ENCODE measurements at regions not wholly inside any gene's neighbourhood (a gene's known extent, or its start where the extent isn't known, plus 50 kb on each side); places are given as distances from the start of the nearest gene placed in this dataset.

DNA sequence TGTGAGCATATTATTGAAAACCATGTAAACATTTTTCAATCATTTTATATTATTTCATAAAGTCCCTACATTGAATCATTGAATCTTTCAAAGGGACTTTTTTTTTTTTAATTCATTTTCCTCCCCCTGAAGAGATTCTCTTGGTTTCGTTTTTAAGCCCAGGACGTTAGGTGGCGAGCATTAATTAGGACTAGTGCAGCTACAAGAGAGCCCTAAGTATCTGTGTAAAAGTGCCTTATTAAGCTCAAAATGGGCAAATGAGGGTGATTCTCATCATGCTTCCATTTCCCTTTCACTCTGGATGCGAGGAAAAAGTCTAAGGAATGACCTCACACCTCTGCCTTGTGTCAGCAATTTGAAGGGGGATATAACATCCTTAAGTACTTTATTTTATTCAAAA lies 517.9 kb upstream of the ITGA1 start (continued):
- TF ChIP-seq, protein P1, sequence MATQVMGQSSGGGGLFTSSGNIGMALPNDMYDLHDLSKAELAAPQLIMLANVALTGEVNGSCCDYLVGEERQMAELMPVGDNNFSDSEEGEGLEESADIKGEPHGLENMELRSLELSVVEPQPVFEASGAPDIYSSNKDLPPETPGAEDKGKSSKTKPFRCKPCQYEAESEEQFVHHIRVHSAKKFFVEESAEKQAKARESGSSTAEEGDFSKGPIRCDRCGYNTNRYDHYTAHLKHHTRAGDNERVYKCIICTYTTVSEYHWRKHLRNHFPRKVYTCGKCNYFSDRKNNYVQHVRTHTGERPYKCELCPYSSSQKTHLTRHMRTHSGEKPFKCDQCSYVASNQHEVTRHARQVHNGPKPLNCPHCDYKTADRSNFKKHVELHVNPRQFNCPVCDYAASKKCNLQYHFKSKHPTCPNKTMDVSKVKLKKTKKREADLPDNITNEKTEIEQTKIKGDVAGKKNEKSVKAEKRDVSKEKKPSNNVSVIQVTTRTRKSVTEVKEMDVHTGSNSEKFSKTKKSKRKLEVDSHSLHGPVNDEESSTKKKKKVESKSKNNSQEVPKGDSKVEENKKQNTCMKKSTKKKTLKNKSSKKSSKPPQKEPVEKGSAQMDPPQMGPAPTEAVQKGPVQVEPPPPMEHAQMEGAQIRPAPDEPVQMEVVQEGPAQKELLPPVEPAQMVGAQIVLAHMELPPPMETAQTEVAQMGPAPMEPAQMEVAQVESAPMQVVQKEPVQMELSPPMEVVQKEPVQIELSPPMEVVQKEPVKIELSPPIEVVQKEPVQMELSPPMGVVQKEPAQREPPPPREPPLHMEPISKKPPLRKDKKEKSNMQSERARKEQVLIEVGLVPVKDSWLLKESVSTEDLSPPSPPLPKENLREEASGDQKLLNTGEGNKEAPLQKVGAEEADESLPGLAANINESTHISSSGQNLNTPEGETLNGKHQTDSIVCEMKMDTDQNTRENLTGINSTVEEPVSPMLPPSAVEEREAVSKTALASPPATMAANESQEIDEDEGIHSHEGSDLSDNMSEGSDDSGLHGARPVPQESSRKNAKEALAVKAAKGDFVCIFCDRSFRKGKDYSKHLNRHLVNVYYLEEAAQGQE (IDR thresholded peaks at IDR 0.05; ENCODE audit: low read depth, low read length): no peak
- TF ChIP-seq MTA2 (IDR thresholded peaks at IDR 0.05; ENCODE audit: low read depth) (no peak), MEF2B (IDR thresholded peaks at IDR 0.05; ENCODE audit: partially characterized antibody, poor library complexity, severe bottlenecking) (no peak), ASH2L (IDR thresholded peaks at IDR 0.05; ENCODE audit: borderline replicate concordance, low read depth) (no peak), TCF12 (IDR thresholded peaks at IDR 0.05; ENCODE audit: low read depth, low read length) (no peak), WRNIP1 (IDR thresholded peaks at IDR 0.05; ENCODE audit: borderline replicate concordance, low read depth, low read length) (no peak)
- TF ChIP-seq, protein P2, sequence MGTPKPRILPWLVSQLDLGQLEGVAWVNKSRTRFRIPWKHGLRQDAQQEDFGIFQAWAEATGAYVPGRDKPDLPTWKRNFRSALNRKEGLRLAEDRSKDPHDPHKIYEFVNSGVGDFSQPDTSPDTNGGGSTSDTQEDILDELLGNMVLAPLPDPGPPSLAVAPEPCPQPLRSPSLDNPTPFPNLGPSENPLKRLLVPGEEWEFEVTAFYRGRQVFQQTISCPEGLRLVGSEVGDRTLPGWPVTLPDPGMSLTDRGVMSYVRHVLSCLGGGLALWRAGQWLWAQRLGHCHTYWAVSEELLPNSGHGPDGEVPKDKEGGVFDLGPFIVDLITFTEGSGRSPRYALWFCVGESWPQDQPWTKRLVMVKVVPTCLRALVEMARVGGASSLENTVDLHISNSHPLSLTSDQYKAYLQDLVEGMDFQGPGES (IDR thresholded peaks at IDR 0.05): no peak

DNA sequence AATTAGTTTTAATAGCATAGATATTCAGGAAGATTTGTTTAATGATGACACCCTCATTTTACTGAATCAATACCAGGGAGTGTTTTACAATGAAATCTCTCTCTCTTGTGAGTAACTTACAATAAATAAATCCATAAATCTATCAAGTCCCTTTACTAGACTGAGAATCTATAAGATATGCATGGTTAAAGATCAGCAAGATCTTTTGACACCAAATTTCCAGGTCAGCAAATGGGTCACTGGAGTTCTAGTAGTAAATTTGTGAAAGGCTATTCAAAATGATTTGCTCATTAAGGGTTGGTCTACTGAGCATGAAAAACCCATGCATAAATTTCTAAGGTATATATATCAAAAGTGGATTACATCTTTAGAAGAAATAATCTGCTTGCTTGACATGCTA lies 512.1 kb upstream of the ITGA1 start:
- intact Hi-C loops (cut with micrococcal nuclease; ENCODE audit: unreplicated experiment): no loop called here
- no peak for DNase-seq (ENCODE audit: low read depth, low spot score)
- Histone ChIP-seq H3K36me3 (ENCODE audit: control insufficient read depth in 2 of 2, insufficient read depth in 2 of 2, low read length in 1 of 2) (no peaks in the 10 kb centered on the region), H3K9ac (ENCODE audit: control insufficient read depth, insufficient read depth, low read length) (no peak overlapping the region), H3K79me2 (ENCODE audit: control insufficient read depth, insufficient read depth, low read length) (no peaks in the 10 kb centered on the region), H3K27ac (ENCODE audit: control insufficient read depth, insufficient read depth) (no peak overlapping the region), H3K4me1 (ENCODE audit: control insufficient read depth, insufficient read depth, low read length) (no peaks in the 10 kb centered on the region), H4K20me1 (ENCODE audit: control insufficient read depth, insufficient read depth) (no peaks in the 10 kb centered on the region), H3K4me2 (ENCODE audit: control insufficient read depth, insufficient read depth) (no peak overlapping the region), H2AFZ (ENCODE audit: control insufficient read depth, low read depth, low read length) (no peak overlapping the region), H3K9me3 (replicated peaks; ENCODE audit: control insufficient read depth, insufficient read depth, low read length) (no peaks in the 10 kb centered on the region), H3K27me3 (replicated peaks in 1 of 2; ENCODE audit: control insufficient read depth in 2 of 2, insufficient read depth in 2 of 2, low read length in 1 of 2) (no peaks in the 10 kb centered on the region), H3K4me3 (no peak overlapping the region)
- no peak for ATAC-seq
- no TSS peak for BruUV-seq (replicated peaks)
- FAIRE-seq: no peak
- SMC1A ChIA-PET (ENCODE audit: uncharacterized antibody, unreplicated experiment): no interaction called here
- RAD21 ChIA-PET (ENCODE audit: unreplicated experiment): no interaction called here
- CTCF ChIA-PET: interaction anchor here (0.7 kb wide), 1 partner anchor 22 kb away, joined by 3 read pairs; no protein-coding TSS in a partner anchor
- in situ Hi-C loops (cut with MboI): no loop called here
- POLR2A ChIA-PET: no interaction called here
- TF ChIP-seq, protein P3, sequence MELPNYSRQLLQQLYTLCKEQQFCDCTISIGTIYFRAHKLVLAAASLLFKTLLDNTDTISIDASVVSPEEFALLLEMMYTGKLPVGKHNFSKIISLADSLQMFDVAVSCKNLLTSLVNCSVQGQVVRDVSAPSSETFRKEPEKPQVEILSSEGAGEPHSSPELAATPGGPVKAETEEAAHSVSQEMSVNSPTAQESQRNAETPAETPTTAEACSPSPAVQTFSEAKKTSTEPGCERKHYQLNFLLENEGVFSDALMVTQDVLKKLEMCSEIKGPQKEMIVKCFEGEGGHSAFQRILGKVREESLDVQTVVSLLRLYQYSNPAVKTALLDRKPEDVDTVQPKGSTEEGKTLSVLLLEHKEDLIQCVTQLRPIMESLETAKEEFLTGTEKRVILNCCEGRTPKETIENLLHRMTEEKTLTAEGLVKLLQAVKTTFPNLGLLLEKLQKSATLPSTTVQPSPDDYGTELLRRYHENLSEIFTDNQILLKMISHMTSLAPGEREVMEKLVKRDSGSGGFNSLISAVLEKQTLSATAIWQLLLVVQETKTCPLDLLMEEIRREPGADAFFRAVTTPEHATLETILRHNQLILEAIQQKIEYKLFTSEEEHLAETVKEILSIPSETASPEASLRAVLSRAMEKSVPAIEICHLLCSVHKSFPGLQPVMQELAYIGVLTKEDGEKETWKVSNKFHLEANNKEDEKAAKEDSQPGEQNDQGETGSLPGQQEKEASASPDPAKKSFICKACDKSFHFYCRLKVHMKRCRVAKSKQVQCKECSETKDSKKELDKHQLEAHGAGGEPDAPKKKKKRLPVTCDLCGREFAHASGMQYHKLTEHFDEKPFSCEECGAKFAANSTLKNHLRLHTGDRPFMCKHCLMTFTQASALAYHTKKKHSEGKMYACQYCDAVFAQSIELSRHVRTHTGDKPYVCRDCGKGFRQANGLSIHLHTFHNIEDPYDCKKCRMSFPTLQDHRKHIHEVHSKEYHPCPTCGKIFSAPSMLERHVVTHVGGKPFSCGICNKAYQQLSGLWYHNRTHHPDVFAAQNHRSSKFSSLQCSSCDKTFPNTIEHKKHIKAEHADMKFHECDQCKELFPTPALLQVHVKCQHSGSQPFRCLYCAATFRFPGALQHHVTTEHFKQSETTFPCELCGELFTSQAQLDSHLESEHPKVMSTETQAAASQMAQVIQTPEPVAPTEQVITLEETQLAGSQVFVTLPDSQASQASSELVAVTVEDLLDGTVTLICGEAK (IDR thresholded peaks at IDR 0.05; ENCODE audit: borderline replicate concordance): no peak
- TF ChIP-seq SMAD1 (IDR thresholded peaks at IDR 0.05; ENCODE audit: low read depth, partially characterized antibody): no peak
- no peak for TF ChIP-seq POU2F2 (IDR thresholded peaks at IDR 0.05; ENCODE audit: borderline replicate concordance, low read depth, low read length)
- no peak for TF ChIP-seq CHD1 (IDR thresholded peaks at IDR 0.05; ENCODE audit: low read depth, low read length)
- no peak for TF ChIP-seq ZNF622 (IDR thresholded peaks at IDR 0.05)
- TF ChIP-seq, protein P4, sequence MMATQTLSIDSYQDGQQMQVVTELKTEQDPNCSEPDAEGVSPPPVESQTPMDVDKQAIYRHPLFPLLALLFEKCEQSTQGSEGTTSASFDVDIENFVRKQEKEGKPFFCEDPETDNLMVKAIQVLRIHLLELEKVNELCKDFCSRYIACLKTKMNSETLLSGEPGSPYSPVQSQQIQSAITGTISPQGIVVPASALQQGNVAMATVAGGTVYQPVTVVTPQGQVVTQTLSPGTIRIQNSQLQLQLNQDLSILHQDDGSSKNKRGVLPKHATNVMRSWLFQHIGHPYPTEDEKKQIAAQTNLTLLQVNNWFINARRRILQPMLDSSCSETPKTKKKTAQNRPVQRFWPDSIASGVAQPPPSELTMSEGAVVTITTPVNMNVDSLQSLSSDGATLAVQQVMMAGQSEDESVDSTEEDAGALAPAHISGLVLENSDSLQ (IDR thresholded peaks at IDR 0.05): no peak
- no peak for TF ChIP-seq CREB1 (IDR thresholded peaks at IDR 0.05; ENCODE audit: low read depth)
- no peak for TF ChIP-seq ZSCAN29 (IDR thresholded peaks at IDR 0.05)
- TF ChIP-seq IRF4 (IDR thresholded peaks at IDR 0.05; ENCODE audit: low read depth, low read length): no peak
